Progenitor cell of endocrine pancreas (in vitro differentiated cells): ENCODE measurements at regions not wholly inside any gene's neighbourhood (a gene's known extent, or its start where the extent isn't known, plus 50 kb on each side); places are given as distances from the start of the nearest gene placed in this dataset.

Source experiments
- DNase-seq: peaks from one replicate; pipeline ENCODE4 v3.0.0; 2021; ENCODE audit warnings: low spot score; ENCODE audit not compliant: unreplicated experiment
- H3K27ac Mint-ChIP-seq: 2 replicates; pipeline ENCODE4 v1.8.0; 2021; ENCODE audit warnings: mild to moderate bottlenecking, moderate library complexity, mixed read lengths
- H3K27me3 Mint-ChIP-seq: 2 replicates; pipeline ENCODE4 v1.8.0; 2021; ENCODE audit warnings: mixed read lengths
- H3K36me3 Mint-ChIP-seq: 2 replicates; pipeline ENCODE4 v1.8.0; 2022; ENCODE audit warnings: mixed read lengths; ENCODE audit not compliant: insufficient read depth
- H3K4me1 Mint-ChIP-seq: 2 replicates; pipeline ENCODE4 v1.8.0; 2021; ENCODE audit warnings: low read depth, mixed read lengths
- H3K4me3 Mint-ChIP-seq: 2 replicates; pipeline ENCODE4 v1.8.0; 2021; ENCODE audit warnings: low read depth, mild to moderate bottlenecking, moderate library complexity, mixed read lengths
- H3K9me3 Mint-ChIP-seq: 2 replicates; pipeline ENCODE4 v1.8.0; 2021; ENCODE audit warnings: low read depth, mixed read lengths
- TF ChIP-seq, protein P1 (sequence below): fragments of 200-600 bp; sonication (generic); IDR thresholded peaks from one replicate; pipeline ENCODE4 v1.5.0; 2021; ENCODE audit warnings: antibody characterized with exemption, mild to moderate bottlenecking; ENCODE audit not compliant: unreplicated experiment

DNA sequence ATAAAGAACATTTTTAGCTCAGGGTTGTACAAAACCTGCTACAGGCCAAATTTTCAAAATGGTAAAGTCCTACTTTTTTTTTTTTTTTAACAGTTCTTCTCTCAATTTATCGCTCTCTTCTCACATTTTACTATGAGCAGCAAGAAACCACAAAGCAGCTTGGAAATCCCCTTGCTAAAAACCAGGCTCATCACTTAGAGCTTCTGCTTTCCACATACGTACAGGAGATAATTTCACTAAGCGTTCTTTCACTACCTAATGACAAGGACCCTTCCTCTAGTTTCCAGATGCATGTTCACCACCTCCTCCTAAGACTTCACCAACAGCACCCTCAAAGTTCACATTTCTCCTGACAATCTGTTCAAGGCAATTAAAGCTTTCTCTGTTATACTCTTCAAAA, 294.9 kb upstream of the CYRIA start:
- Mint-ChIP-seq H3K27me3 (peaks cover 5% of the 10 kb centered on the region), H3K9me3 (no peaks in the 10 kb centered on the region), H3K27ac (no peak overlapping the region), H3K36me3 (no peaks in the 10 kb centered on the region), H3K4me3 (no peak overlapping the region), H3K4me1 (peaks cover 2% of the 10 kb centered on the region)
- DNase-seq = no peak
- TF ChIP-seq, protein P1, sequence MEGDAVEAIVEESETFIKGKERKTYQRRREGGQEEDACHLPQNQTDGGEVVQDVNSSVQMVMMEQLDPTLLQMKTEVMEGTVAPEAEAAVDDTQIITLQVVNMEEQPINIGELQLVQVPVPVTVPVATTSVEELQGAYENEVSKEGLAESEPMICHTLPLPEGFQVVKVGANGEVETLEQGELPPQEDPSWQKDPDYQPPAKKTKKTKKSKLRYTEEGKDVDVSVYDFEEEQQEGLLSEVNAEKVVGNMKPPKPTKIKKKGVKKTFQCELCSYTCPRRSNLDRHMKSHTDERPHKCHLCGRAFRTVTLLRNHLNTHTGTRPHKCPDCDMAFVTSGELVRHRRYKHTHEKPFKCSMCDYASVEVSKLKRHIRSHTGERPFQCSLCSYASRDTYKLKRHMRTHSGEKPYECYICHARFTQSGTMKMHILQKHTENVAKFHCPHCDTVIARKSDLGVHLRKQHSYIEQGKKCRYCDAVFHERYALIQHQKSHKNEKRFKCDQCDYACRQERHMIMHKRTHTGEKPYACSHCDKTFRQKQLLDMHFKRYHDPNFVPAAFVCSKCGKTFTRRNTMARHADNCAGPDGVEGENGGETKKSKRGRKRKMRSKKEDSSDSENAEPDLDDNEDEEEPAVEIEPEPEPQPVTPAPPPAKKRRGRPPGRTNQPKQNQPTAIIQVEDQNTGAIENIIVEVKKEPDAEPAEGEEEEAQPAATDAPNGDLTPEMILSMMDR = no peak

DNA sequence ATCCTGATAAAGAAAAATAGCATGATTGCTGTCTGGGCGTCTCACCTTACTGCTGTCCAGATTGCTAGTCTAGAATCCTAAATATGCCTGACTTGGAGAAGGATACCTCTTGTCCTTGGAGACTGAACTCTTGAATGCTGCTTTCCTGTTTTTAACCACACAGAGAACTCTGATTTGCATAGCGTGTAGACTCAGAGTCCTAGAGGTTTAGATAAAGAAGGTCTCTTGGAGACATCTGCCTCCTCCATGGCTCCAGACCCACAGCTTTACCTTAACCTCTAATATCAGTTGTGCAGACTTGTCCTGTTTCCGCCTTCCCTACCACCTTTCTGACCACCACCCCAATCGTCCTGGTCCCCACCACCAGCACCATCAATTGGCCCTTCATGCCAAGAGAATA, 292.6 kb upstream of the CYRIA start:
- Mint-ChIP-seq H3K9me3 (no peaks in the 10 kb centered on the region), H3K4me1 (peaks cover 2% of the 10 kb centered on the region)

DNA sequence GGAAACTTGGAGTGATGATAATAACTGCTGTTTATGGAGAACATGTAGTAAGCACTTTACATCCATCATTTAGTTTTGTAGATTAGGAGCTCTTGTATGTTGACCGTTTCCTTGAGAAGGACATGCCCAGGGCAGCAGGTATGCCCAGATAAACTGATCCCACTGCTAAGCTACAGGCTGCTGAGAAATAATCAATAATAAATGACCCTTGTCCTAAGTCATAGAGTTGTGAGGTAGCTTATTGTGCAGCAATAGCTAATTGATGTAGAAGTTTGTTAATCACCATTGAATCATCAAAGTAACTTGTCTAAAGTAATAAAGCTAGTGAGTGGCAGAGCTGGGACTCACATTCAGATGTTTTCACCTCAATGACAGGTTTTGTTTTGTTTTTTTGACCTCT, 287.2 kb upstream of the CYRIA start:
- peaks cover 5% of the 10 kb centered on the region for H3K27me3 Mint-ChIP-seq
- peaks cover 24% of the 10 kb centered on the region for H3K4me1 Mint-ChIP-seq
- H3K9me3 Mint-ChIP-seq = no peaks in the 10 kb centered on the region
- no peak overlapping the region for H3K27ac Mint-ChIP-seq
- TF ChIP-seq, protein P1 = no peak
- no peaks in the 10 kb centered on the region for H3K36me3 Mint-ChIP-seq
- DNase-seq = no peak
- H3K4me3 Mint-ChIP-seq = no peak overlapping the region

More for the DNA sequence above, 292.6 kb upstream of the CYRIA start:
- TF ChIP-seq, protein P1 = no peak
- Mint-ChIP-seq H3K36me3 (no peaks in the 10 kb centered on the region), H3K4me3 (no peak overlapping the region), H3K27me3 (peaks cover 5% of the 10 kb centered on the region), H3K27ac (no peak overlapping the region)
- DNase-seq = no peak

DNA sequence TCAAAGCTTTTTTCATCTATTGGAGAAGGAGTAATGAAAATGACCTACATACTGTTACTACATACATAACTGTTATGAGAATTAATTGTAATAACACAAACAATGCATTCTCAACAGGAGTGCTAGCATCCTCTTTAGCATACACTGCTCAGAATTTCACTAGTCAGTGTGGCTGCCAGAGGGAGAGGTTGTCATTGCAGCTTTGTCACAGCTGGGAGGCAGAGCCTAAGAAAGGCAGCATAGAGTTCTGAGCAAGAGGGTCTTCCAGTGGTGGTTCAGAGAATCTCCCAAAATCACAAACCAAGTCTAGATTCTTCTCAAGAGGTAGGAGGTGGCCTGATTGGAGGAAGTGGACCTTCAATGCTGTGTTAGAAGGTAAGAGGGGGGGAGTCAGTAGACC, 286.7 kb upstream of the CYRIA start:
- H3K9me3 Mint-ChIP-seq = no peaks in the 10 kb centered on the region
- H3K36me3 Mint-ChIP-seq = no peaks in the 10 kb centered on the region
- H3K27me3 Mint-ChIP-seq = peaks cover 5% of the 10 kb centered on the region
- TF ChIP-seq, protein P1 = no peak
- no peak overlapping the region for H3K27ac Mint-ChIP-seq
- no peak overlapping the region for H3K4me3 Mint-ChIP-seq
- DNase-seq = no peak
- peaks cover 27% of the 10 kb centered on the region for H3K4me1 Mint-ChIP-seq

DNA sequence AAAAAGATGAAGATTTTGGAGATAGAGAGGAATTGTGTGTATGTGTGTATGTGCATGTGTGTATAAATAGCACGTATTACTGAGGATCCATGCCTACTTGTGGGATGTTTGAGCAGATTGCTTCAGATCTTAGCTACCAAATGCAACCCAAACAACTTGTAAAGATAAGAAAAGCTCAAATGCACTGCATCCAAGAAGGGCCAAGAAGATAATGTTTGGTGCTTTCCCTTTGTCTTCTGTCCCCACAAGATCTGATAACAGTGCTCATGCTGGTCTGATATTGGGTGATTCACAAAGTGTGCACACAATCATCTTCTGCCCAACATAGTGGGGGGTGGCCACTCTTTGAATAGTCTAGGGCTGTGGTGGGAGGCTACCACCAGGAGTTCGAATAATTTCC, 284.8 kb upstream of the CYRIA start:
- H3K27me3 Mint-ChIP-seq = no peaks in the 10 kb centered on the region
- H3K27ac Mint-ChIP-seq = no peak overlapping the region
- no peak for DNase-seq
- H3K4me3 Mint-ChIP-seq = no peak overlapping the region
- H3K9me3 Mint-ChIP-seq = no peaks in the 10 kb centered on the region
- no peaks in the 10 kb centered on the region for H3K36me3 Mint-ChIP-seq
- TF ChIP-seq, protein P1 = no peak
- peaks cover 30% of the 10 kb centered on the region for H3K4me1 Mint-ChIP-seq
